ENCODE measurements at regions not wholly inside any gene's neighbourhood (a gene's known extent, or its start where the extent isn't known, plus 50 kb on each side); places are given as distances from the start of the nearest gene placed in this dataset.

DNA sequence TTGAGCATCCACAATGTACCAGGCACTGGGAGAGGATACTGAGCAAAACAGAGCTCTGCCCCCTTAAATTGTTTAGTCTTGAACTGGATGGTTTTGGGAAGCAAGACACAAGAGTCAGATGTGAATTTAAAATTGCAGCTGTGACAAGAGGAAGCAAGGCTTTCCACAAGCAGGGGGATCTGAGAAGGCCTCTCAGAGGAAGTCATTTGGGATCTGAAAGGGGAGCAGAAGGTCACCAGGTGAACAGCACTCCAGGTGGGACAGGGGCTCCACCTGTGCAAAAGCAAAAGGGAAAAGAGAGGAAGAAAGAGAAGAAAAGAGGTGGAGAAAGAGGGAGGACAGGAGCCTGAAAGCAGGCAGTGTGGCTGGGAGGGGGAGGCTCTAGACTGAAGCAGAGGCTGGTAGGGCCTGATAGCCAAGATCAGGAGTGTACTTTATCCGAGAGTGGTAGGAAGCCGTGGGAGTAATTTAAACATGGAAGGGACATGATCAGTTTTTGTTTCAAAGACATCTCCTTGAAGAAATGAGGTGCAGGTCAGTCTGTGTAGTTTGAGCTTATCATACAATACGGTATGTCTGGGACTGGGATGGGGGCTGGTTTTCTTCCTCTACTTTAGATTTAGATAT is 76.1 kb upstream of the DUSP5 start:
- TF ChIP-seq ZFX (IDR thresholded peaks at IDR 0.05), result no peak
- TF ChIP-seq, protein P1, sequence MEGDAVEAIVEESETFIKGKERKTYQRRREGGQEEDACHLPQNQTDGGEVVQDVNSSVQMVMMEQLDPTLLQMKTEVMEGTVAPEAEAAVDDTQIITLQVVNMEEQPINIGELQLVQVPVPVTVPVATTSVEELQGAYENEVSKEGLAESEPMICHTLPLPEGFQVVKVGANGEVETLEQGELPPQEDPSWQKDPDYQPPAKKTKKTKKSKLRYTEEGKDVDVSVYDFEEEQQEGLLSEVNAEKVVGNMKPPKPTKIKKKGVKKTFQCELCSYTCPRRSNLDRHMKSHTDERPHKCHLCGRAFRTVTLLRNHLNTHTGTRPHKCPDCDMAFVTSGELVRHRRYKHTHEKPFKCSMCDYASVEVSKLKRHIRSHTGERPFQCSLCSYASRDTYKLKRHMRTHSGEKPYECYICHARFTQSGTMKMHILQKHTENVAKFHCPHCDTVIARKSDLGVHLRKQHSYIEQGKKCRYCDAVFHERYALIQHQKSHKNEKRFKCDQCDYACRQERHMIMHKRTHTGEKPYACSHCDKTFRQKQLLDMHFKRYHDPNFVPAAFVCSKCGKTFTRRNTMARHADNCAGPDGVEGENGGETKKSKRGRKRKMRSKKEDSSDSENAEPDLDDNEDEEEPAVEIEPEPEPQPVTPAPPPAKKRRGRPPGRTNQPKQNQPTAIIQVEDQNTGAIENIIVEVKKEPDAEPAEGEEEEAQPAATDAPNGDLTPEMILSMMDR (conservative IDR thresholded peaks at IDR 0.05), result no peak
